ENCODE measurements at regions not wholly inside any gene's neighbourhood (a gene's known extent, or its start where the extent isn't known, plus 50 kb on each side); places are given as distances from the start of the nearest gene placed in this dataset.

DNA sequence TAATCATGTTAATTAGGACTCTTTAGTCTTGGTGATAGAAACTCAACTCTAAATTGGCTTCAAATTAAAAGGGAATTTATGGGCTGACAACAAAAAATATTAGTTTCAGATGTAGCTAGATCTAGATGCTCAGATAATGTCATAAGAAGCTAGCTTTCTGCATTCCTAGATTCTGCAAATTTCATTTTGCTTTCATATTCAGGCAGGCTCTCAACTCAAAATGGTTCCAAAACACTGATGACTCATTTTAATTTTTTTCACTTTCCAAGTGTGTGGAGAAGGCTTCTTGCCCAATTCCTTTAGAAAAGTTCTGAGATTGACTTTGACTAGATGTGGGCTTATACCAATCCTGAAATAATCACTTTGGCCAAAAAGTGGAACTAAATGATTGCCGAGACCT lies 236.7 kb upstream of the GOT2 start:
- TF ChIP-seq EZH2 (IDR thresholded peaks at IDR 0.05; ENCODE audit: insufficient read depth, poor library complexity, severe bottlenecking) (no peak), EZH2phosphoT487 (IDR thresholded peaks at IDR 0.05; ENCODE audit: insufficient read depth, low read depth) (no peak)
